HepG2 (cell line): ENCODE measurements at regions not wholly inside any gene's neighbourhood (a gene's known extent, or its start where the extent isn't known, plus 50 kb on each side); places are given as distances from the start of the nearest gene placed in this dataset.

ENCODE experiments used
- ELK4 ChIP-seq: sonication (generic); formaldehyde crosslinking; IDR thresholded peaks from 2 replicates; pipeline ENCODE4 v1.9.0; 2021; ENCODE audit warnings: missing genetic modification reagents, borderline replicate concordance
- GABPA ChIP-seq, 2 experiments: IDR thresholded peaks; 2 replicates each; pipeline ENCODE4 v1.6.1; 2011 to 2016; ENCODE audit warnings: low read depth in 2 of 2, low read length in 1 of 2, missing biosample characterization in 1 of 2, missing genetic modification characterization in 1 of 2
- HMGXB4 ChIP-seq, 2 experiments: sonication (generic) in 1 of 2; formaldehyde crosslinking in 1 of 2; IDR thresholded peaks; 2 replicates each; pipeline versions ENCODE4 v1.4.0 to v1.6.1; 2018 to 2020; ENCODE audit warnings: missing genetic modification reagents in 2 of 2, borderline replicate concordance in 1 of 2, low read depth in 1 of 2, mild to moderate bottlenecking in 1 of 2, missing biosample characterization in 1 of 2
- HOMEZ ChIP-seq: IDR thresholded peaks from 2 replicates; pipeline ENCODE4 v1.6.1; 2016; ENCODE audit warnings: low read depth
- NCOA2 ChIP-seq: sonication (generic); formaldehyde crosslinking; IDR thresholded peaks from 2 replicates; pipeline ENCODE4 v1.8.0; 2022; ENCODE audit warnings: inconsistent platforms
- NFIC ChIP-seq: IDR thresholded peaks from 2 replicates; pipeline ENCODE4 v1.6.1; 2012; ENCODE audit warnings: mild to moderate bottlenecking, low read length, inconsistent platforms
- NFRKB ChIP-seq: fragments of 450-650 bp; IDR thresholded peaks from 2 replicates; pipeline ENCODE4 v1.6.1; 2017
- PATZ1 ChIP-seq: sonication (generic); formaldehyde crosslinking; IDR thresholded peaks from 2 replicates; pipeline ENCODE4 v1.4.0; 2020; ENCODE audit warnings: missing genetic modification reagents
- PBX3 ChIP-seq: sonication (generic); formaldehyde crosslinking; IDR thresholded peaks from 2 replicates; pipeline ENCODE4 v1.8.1; 2023; ENCODE audit warnings: missing genetic modification reagents, inconsistent platforms, borderline replicate concordance
- SETDB1 ChIP-seq: sonication (generic); formaldehyde crosslinking; IDR thresholded peaks from 2 replicates; pipeline ENCODE4 v1.5.1; 2020; ENCODE audit warnings: missing genetic modification reagents, mild to moderate bottlenecking, borderline replicate concordance
- TERF1 ChIP-seq: sonication (generic); formaldehyde crosslinking; IDR thresholded peaks from 2 replicates; pipeline ENCODE4 v1.8.0; 2022; ENCODE audit warnings: mild to moderate bottlenecking, missing genetic modification reagents, moderate library complexity
- THRA ChIP-seq: sonication (generic); formaldehyde crosslinking; IDR thresholded peaks from 2 replicates; pipeline ENCODE4 v1.4.0; 2020; ENCODE audit warnings: missing genetic modification reagents, borderline replicate concordance
- TOE1 ChIP-seq: sonication (generic); formaldehyde crosslinking; IDR thresholded peaks from 2 replicates; pipeline ENCODE4 v1.4.0; 2020; ENCODE audit warnings: mild to moderate bottlenecking, missing genetic modification reagents
- ZNF326 ChIP-seq: sonication (generic); formaldehyde crosslinking; IDR thresholded peaks from 2 replicates; pipeline ENCODE4 v1.4.0; 2020; ENCODE audit warnings: missing genetic modification reagents, borderline replicate concordance

GRCh38 chr12:98397323-98398105 lies 117.9 kb upstream of the TMPO start (continued):
- TF ChIP-seq GABPA (IDR thresholded peaks at IDR 0.05; ENCODE audit: low read depth, low read length), result no peak
- TF ChIP-seq GABPA (CRISPR knock-in tag; IDR thresholded peaks at IDR 0.05; ENCODE audit: low read depth), result peak; percentile 12; the same call in 1 of the 2 replicates
- TF ChIP-seq PBX3 (CRISPR knock-in tag), result no peak
- no peak for TF ChIP-seq THRA (CRISPR knock-in tag)
- peak; percentile 80 to 83 for TF ChIP-seq HMGXB4 (CRISPR knock-in tag; IDR thresholded peaks at IDR 0.05; ENCODE audit: borderline replicate concordance in 1 of 2, low read depth in 1 of 2)
- TF ChIP-seq NCOA2 (CRISPR knock-in tag), result no peak
- TF ChIP-seq ELK4 (CRISPR knock-in tag), result no peak
- no peak for TF ChIP-seq TERF1 (CRISPR knock-in tag)
- no peak for TF ChIP-seq HOMEZ (CRISPR knock-in tag)
- no peak for TF ChIP-seq NFIC
- peak; percentile 88 for TF ChIP-seq PATZ1 (CRISPR knock-in tag)
- no peak for TF ChIP-seq ZNF326 (CRISPR knock-in tag)
- TF ChIP-seq SETDB1 (CRISPR knock-in tag), result no peak
- TF ChIP-seq TOE1 (CRISPR knock-in tag), result no peak
- no peak for TF ChIP-seq NFRKB
